OCI-LY7 (cell line): ENCODE measurements at regions not wholly inside any gene's neighbourhood (a gene's known extent, or its start where the extent isn't known, plus 50 kb on each side); places are given as distances from the start of the nearest gene placed in this dataset.

Experiments used
- CTCF ChIP-seq: fragments of 200-600 bp; sonication (generic); conservative IDR thresholded peaks from 2 replicates; pipeline ENCODE4 v1.5.1; 2014; ENCODE audit warnings: mild to moderate bottlenecking, antibody characterized with exemption, low read length, moderate library complexity, mixed read lengths
- EZH2phosphoT487 ChIP-seq: fragments of 200-600 bp; sonication (generic); IDR thresholded peaks from 2 replicates; pipeline ENCODE4 v1.6.1; 2018; ENCODE audit warnings: low read depth, borderline replicate concordance, mild to moderate bottlenecking, mixed run types, antibody characterized with exemption, low read length, moderate library complexity, mixed read lengths

DNA sequence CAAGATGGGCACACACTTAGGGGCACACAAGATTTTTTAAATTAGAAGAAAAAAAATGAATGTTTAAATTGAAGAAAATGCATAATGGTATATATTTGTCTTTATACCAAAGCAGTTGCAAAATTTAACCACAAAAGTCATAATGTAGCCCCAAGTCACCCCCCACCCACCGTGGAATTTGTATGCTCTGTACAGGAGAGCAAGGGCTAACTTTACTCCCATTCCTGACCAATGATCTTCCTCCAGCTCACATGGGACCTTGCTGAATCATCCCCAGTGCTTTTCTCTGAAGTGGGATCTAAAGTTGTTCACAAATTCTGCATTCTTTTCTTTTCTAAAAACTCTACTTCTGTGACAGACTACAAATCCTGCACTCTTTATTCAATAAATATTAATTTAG lies 597.0 kb downstream of the UQCRFS1 start:
- TF ChIP-seq EZH2phosphoT487 (no peak), CTCF (no peak)
